Cardiac septum (tissue), 1 donor: ENCODE measurements at regions not wholly inside any gene's neighbourhood (a gene's known extent, or its start where the extent isn't known, plus 50 kb on each side); places are given as distances from the start of the nearest gene placed in this dataset.

Source experiments
- DNase-seq: peaks from one replicate; pipeline ENCODE4 v3.0.0-alpha.2; 2020; ENCODE audit warnings: low spot score
- intact Hi-C: fragments of 100-400 bp; cut with DNase I; formaldehyde crosslinking; loops from one replicate; pipeline ENCODE4 v1.14.0; 2022
- donor health status: DM: no; HTN: no; CAD: no.

DNA sequence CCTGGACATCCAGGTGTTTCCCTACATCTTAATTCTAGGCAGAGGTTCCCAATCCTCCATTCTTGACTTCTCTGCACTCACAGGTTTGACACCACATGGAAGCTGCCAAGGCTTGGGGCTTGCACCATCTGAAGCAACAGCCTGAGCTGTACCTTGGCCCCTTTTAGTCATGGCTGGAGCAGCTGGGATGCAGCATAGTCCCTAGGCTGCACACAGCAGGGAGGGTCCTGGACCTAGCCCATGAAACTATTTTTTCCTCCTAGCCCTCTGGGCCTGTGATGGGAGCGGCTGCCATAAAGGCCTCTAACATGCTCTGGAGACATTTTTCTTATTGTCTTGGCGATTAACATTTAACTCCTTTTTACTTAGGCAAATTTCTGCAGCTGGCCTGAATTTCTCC, 417.2 kb upstream of the FLRT2 start:
- no peak for DNase-seq
- intact Hi-C loops = no loop called here

DNA sequence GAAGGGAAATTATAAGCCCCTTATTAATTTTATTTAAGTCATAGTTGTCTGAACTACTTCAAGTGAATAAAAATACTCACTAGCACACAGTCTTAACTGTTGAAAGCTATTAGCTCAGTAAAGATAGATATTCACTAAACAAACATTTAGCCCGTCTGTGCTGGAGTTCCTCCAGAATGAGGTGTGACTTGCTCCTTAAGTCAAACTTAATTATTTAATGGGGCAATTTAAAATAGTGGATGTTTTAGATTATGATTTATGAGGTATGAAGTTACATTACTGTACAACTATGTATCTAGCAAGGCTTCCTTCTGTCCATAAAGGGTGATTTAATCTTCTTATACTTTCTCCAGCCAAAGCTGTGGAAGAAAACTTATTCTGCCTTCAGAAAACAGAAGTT, 414.0 kb upstream of the FLRT2 start:
- no peak for DNase-seq
- intact Hi-C loops = no loop called here

DNA sequence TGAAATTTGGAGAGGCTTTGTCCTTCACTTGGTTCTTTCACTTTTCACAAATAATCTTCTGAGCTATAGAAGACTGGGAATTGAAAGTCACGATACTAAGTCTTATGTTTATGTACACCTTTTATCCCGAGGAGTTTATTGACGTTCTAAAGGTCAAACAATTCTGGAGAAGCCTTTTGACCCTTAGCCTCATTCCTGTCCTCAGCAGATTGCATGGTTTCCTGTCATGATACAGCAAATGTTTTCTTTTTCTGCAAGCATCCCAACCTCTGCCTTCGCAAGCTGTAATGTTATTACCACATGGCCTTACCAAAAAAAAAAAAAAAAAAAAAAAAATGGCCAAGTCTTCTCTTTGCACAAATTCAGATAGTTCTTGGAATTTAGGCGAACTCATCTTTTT, 411.7 kb upstream of the FLRT2 start:
- DNase-seq = no peak
- intact Hi-C loops = no loop called here

DNA sequence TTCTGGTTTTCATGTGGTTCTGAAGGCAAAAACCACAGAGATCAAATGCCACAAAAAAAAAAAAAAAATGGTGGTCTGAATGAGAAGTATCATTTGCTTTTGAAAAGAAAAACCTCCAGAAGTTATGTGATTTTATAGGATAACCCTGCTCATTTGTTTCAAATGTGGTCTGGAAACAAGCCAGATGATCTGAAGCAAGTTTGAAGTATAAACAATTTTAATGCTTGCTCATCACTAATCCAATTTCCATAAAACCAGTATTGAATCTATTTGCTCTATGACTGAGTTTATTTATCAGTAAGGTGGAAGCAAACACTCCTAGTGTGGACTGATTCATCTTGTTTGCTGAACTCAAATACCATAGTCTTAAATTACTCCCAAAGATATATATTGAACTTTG, 407.3 kb upstream of the FLRT2 start:
- DNase-seq = no peak
- intact Hi-C loops = no loop called here

DNA sequence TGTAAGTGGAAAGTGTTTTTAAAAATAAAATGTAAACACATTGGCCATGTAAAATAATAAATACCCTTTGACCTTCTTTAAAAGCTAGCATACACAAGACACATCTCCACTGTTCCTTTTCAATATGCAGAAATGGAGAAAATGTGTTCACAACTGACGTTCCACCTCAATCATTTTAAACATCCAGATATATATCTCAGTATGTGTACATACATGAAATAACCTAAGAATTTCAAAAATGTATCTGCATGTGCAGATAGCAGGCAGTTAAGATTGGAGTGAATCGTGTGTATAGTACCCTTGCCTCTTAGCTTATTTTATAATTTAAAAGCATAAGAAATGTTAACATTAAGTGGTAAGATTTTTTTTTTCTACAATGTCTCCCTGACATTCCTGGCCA, 406.2 kb upstream of the FLRT2 start:
- intact Hi-C loops = no loop called here
- no peak for DNase-seq

DNA sequence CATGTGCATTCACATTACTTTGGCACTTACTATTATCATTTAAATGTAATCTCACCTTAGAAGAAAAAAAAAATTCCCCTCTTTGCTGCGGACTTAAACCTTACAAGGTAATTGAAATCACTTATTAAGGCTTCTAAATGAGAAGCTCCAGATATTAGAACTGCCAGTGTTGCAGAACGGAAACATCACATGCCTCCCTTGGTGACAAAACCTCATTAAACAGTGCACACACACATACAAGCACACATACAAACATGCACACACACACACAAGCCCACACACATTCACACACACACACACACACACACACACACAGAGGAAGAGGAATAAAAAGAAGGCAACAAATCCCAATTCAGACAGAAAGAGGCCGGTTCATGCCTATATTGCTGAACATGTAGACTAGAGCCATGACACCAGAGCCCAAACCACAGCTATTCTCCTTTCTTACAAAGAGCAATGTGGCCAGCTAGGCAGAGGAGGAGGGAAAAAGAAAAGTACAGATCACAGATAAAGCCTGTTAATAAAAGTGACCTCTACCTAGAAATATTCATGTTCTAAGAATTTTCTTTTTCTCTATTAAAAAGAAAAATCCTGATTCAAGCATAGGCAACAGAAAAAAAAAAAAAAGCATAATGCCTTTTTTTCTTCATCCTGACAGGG, 405.2 kb upstream of the FLRT2 start:
- intact Hi-C loops = no loop called here
- DNase-seq = no peak

DNA sequence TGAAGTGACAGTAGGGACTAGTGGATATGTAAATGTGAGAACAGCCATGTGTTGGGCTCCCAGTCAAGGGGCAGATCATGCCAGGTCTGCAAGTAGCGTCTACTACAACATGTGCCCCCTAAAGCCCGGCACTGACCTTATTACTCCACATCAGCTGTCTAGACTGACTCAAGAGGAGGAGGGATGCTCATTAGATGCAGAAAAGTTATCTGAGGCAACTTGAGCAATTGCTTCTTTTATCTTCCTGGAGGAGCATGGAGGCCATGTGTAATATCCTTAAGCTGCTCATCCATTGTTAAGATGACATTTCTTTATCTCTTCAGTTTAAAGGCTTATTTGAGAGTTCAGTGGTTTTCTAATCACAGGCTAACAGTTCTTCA, 404.7 kb upstream of the FLRT2 start:
- intact Hi-C loops = no loop called here
- no peak for DNase-seq

DNA sequence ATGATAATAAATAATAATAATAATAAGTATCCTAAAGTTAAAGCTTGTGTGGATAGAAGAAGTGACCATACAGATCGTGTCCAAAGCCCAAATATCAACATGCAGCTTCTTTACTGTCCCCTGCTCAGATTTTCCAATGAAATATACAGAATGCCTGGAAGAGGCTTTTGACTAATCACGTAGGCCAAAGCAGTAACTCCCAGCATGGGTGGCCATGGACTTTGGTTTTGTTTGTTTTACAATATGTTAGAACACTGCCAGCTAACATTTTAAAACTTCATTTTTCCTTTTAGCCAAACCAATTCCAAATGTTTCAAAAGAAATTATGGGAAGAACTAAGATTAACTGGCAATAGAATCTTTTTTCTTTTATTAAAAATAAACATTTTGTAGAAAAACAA, 400.0 kb upstream of the FLRT2 start:
- no peak for DNase-seq
- intact Hi-C loops = no loop called here

DNA sequence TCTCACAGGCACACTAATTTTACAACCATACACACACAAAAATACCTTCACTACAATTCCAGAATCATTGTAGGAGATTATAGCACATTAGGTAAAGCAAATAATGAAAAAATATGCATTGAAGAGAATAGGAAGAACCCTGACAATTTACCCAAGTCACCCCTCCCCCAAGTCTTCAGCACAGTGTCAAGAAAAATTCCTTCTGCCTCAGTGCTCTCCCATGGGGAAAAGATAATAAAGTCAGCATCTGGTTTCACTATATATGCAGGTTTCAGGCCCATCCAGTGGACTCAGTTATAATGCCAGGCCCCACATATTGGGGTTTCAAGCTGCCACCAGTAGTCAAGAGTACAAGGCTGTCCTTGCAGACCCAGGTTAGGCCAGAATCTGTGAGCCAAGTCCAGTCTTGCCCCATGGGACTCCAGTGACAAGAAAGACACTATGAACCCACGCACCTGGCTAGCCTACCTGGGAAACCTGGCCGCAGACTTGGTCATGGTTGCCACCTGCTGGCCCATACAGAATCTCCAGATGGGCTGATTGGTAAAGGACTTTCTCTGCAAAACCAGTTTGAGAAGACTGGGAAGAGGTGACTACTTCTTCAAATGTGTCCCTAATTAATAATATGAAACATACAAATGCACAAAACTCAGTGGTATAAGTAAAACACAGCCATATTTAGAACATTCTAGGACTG, 398.6 kb upstream of the FLRT2 start:
- DNase-seq = no peak
- intact Hi-C loops = no loop called here

DNA sequence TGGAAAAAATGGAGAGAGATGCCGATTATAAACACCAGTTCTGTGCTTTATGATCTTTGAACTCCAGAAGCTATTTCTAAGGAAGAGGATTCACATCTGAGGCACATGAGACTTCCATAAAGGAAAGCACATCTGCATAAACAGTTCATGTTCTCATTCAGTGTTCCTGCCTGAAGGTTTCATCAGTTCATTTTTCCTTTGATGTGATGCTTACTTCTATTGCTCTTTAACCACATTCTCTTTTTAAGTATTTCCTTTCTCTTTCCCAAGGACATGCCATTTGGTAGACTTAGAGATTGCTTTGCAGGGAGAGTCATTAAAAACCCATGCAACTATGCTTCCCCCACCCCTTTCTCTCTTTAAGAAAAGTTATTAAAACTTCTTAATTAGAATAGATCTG, 387.0 kb upstream of the FLRT2 start:
- no peak for DNase-seq
- intact Hi-C loops = no loop called here

DNA sequence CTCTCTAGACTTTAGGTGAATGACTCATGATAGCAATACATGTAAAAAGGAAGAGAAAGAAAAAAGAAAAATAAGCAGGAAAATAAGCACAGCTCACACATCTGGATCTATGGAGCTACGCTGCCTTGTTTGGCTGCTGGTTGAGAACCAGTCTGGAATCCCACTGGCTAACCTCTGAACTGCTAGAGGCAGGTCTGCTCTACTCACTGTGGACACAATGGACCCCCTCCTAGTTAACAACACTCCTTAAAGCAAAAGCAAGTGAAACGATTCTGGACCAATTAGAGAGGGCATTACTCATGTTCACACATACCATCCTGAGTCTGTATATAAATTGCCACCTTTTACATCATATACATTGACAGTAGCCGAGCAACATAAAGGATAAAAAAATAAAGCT, 383.2 kb upstream of the FLRT2 start:
- no peak for DNase-seq
- intact Hi-C loops = no loop called here

DNA sequence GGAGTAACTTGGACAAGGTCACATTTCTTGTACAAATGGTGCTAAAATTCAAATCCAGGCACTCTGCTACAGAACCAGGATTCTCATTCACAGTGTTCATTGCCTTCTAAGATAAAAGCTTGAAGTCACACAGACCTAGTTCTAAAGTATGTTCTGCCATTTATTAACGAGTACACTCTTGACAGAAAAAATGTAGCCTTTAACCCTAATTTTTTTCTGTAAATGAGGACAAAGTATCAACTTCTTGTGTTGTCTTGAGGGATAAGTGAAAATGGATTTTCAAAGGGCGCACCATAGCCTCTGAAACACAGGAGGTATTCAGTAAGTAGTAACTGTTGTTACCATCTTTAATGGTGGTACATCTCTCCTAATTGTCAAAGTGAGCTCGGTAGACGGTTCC, 379.8 kb upstream of the FLRT2 start:
- intact Hi-C loops = no loop called here
- no peak for DNase-seq

DNA sequence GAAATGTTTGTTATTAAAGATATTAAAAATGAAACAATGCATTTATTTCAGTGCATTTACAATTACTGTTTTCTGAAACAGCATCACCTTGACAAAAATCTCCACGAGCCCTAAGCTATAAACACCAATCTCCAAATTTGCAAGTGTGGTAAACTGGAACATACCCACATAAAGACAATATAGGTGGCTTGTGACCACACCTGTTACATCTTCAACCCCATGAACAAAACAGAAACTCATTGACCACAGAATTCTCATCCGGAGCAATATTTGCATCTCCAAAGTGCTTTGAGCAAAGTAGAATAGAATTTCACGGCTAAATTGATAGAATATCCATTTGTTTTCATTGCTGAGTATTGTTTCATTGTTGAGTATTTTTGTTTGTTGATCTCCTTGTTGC, 375.2 kb upstream of the FLRT2 start:
- DNase-seq = no peak
- intact Hi-C loops = no loop called here

DNA sequence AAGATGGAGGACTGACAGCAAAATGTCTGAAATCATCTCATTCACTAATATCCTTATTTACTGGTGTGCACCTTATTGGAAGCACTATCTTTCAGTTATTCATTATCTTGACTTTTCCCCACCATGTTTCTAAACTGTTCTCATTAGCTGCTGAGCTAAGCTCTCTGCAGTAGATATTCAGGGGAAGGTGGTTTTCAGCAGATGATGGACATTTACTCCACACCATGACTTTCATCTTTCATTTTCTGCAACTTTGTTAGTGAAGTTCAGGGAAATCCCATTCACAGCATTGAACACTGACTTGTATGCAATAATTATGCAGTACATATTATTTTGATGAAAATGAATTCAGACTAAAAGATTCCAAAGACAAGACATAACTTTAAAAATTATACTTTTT, 373.6 kb upstream of the FLRT2 start:
- intact Hi-C loops = no loop called here
- DNase-seq = no peak

DNA sequence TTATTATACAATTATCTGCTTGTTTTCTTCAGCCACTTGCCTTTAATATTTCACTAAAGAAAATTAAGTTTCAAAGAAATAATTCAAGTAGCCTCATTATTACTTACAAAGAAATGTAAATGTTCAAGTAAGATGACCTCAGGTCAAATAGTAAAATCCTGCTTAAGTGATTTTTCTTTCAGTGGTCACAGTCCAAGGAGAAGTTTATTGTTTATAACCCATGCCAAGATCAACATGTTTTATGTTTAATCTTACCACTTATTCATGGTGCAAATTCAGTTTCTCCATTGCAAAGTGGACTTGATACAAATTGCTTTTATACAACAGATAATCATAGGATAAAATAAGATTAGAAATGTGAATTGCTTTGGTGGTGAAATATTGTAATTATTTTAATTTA, 370.2 kb upstream of the FLRT2 start:
- intact Hi-C loops = no loop called here
- DNase-seq = no peak

DNA sequence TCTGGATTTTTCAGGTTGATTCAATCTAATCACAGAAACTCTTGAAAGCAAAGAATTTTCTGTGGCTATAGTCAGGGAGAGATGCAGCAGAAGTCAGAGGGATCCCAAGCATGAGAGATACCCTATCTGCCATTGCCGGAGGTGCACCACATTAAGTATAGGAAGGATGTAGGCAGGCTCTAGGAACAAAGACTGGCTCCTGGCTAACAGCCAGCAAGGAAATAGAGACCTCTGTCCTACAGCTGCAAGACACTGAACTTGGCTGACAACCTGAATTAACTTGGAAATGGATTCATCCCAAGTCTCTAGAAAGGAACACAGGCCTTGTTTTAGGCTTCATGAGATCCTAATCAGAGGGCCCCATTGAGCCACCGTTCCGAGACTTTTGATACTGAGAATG, 364.9 kb upstream of the FLRT2 start:
- DNase-seq = no peak
- intact Hi-C loops = no loop called here

DNA sequence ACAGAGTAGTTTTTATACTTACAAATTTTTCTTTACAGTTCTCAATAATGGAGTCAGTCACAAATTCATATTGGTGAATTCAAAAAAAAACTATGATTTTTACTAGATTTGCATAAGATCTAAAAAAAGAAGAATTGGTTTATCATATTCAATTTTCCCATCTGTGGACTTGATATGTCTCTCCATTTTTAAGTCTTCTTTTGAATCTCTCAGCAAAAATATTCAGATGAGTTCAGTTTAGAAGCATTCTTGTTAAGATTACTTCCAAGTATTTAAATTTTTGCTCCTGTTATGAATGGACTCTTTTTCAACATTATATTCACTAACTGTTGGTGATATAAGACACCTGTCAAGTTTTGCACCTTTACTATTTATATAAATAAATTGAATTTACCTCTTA, 360.6 kb upstream of the FLRT2 start:
- DNase-seq = no peak
- intact Hi-C loops = no loop called here

DNA sequence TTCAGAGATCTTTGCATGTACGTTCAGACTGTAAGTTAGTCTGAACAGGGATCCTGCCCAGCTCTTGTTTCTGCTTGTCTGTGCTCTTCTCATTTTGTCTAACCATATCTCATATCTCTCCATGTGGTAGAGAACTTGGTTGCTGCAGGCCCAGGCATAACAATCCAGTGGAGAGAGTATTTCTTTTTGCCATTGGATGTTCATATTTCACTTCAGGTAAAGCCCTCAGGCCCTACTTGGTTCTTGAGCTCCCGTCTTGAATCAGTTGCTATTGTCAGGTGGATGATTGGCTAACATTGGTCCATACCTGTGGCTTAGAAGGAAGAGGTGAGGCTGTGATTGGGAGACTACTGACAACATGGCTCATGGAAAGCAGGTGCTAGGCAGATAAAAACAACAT, 357.7 kb upstream of the FLRT2 start:
- DNase-seq = no peak
- intact Hi-C loops = no loop called here

DNA sequence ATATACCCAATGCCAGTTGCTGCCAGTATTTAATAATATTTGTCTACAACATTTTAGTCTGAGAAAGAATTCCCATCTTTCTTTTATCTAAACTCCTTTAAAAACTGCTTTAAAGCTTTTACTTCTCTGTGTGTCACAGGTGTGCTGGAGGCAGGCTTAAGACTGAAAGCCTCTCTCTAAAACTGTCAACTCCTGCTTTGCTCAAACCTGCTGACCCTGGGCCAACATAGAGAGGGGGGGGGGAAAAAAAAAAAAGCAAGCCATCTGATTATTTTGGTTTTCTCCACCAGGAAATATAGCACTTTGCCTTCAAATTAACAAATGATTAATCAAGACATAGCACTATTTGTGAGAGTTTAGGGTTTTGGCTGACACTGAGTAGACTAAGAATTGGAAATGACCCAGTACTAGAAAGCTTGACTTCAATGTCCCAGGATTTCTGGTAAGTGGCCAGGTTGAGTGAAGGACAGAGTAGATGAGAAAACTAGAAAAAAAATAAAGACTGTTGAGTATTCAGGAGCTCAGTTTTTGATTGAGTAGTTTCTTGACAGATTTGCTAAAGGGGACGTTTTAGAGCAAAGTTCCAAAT, 357.0 kb upstream of the FLRT2 start:
- no peak for DNase-seq

DNA sequence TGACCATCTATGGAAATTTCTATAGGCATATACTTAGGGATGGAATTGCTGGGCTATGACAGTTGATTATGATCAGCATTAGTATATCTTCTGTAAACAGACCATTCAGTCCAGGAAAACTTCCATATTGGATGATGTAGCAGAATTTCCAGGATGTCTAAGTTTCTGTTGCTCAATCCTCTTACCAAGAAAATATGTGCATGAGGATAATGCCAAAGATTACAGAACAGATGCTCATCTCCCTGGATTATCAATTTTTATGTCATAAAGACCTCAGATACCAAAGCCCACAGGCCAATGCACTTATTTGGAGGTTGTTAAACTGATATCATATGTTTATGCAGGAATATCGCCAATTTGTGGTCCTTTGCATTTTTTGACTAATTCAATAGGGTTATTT, 354.4 kb upstream of the FLRT2 start:
- no peak for DNase-seq
- intact Hi-C loops = no loop called here

More for the DNA sequence above, 357.0 kb upstream of the FLRT2 start:
- intact Hi-C loops = no loop called here

DNA sequence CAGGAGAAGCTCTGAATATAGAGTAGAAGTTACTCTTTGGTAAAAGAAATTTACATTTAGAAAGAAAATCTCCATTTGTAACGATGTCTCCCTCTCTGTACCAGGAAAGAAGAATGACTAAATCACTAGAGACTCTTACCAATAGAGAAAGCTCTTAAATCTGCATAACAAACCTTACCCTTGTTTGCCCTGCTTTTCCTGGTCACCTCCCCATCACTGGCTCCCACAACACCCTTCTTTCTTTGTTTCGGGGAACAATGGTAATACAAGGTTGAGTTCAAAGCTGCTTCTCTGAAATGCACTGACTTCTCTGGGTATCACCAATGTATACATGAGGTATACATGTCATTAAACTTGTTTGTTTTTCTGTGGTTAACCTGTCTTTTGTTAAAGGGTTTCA, 351.1 kb upstream of the FLRT2 start:
- intact Hi-C loops = no loop called here
- no peak for DNase-seq

DNA sequence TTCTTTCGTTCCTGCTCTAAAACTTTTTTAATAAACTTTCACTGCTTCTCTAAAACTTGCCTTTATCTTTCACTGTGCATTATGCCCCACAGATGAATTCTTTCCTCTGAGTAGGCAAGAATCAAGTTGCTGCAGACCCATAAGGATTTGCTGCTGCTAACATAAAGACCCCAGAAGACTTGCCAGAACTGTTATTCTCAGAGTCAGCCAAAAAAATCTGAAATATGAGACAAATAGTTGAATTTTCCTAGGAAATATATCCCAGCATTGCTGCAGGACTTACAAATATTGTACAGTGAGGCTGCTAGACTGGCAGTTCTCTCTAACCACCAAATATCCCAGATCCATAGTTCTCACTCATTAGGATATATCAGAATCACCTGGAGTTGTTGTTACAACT, 349.1 kb upstream of the FLRT2 start:
- intact Hi-C loops = no loop called here
- DNase-seq = no peak
